ENCODE measurements at regions not wholly inside any gene's neighbourhood (a gene's known extent, or its start where the extent isn't known, plus 50 kb on each side); places are given as distances from the start of the nearest gene placed in this dataset.
"Not testable (repeated sequence)": the region's sequence is repeated elsewhere in the genome, so short reads cannot be mapped to it uniquely, and the experiment has no call there.

- not testable (repeated sequence) for TF ChIP-seq POLR2A, CTCF (IDR thresholded peaks at IDR 0.05)
Measured at GRCh38 chr9:129531860-129532402, 89.0 kb downstream of the C9orf50 start.
